Neural progenitor cell (in vitro differentiated cells): ENCODE measurements at regions not wholly inside any gene's neighbourhood (a gene's known extent, or its start where the extent isn't known, plus 50 kb on each side); places are given as distances from the start of the nearest gene placed in this dataset.

ENCODE experiments used
- DNase-seq: peaks from one replicate; pipeline ENCODE4 v3.0.0-alpha.2; 2016; ENCODE audit warnings: low spot score
- H2AFZ ChIP-seq: fragments of 200-600 bp; sonication (generic); replicated peaks from 2 replicates; pipeline ENCODE4 v1.6.1; 2016; ENCODE audit warnings: antibody characterized with exemption
- H3F3A ChIP-seq: fragments of 200-600 bp; sonication (generic); 2 replicates; pipeline ENCODE4 v1.6.1; 2016; ENCODE audit warnings: antibody characterized with exemption, low read depth
- H3K27ac ChIP-seq: fragments of 200-600 bp; sonication (generic); 2 replicates; pipeline ENCODE4 v1.5.1; 2016; ENCODE audit warnings: mild to moderate bottlenecking
- H3K27me3 ChIP-seq: fragments of 200-600 bp; sonication (generic); 2 replicates; pipeline ENCODE4 v1.6.1; 2016; ENCODE audit warnings: mild to moderate bottlenecking, moderate library complexity
- H3K36me3 ChIP-seq: fragments of 200-600 bp; sonication (generic); 2 replicates; pipeline ENCODE4 v1.5.1; 2016
- H3K4me1 ChIP-seq: fragments of 200-600 bp; sonication (generic); 2 replicates; pipeline ENCODE4 v1.6.1; 2016; ENCODE audit warnings: mixed run types
- H3K4me2 ChIP-seq: fragments of 200-600 bp; sonication (generic); 2 replicates; pipeline ENCODE4 v1.6.1; 2016
- H3K4me3 ChIP-seq: fragments of 200-600 bp; sonication (generic); 2 replicates; pipeline ENCODE4 v1.5.1; 2016
- H3K79me2 ChIP-seq: fragments of 200-600 bp; sonication (generic); 2 replicates; pipeline ENCODE4 v1.6.1; 2016; ENCODE audit warnings: low read depth
- H3K9ac ChIP-seq: fragments of 200-600 bp; sonication (generic); 2 replicates; pipeline ENCODE4 v1.6.1; 2016
- H3K9me3 ChIP-seq: fragments of 200-600 bp; sonication (generic); 2 replicates; pipeline ENCODE4 v1.5.1; 2016; ENCODE audit warnings: low read depth
- H4K20me1 ChIP-seq: fragments of 200-600 bp; sonication (generic); 2 replicates; pipeline ENCODE4 v1.6.1; 2016; ENCODE audit warnings: low read depth
- H3K27ac Mint-ChIP-seq: 3 replicates; pipeline ENCODE4 v1.8.0; 2021; ENCODE audit warnings: mixed read lengths
- H3K27me3 Mint-ChIP-seq: 2 replicates; pipeline ENCODE4 v1.8.0; 2022; ENCODE audit warnings: low read depth, mild to moderate bottlenecking, inconsistent platforms, moderate library complexity, mixed read lengths; ENCODE audit not compliant: insufficient read depth
- H3K36me3 Mint-ChIP-seq: 3 replicates; pipeline ENCODE4 v1.8.0; 2021; ENCODE audit warnings: mixed read lengths
- H3K4me1 Mint-ChIP-seq: 3 replicates; pipeline ENCODE4 v1.8.0; 2021; ENCODE audit warnings: mixed read lengths
- H3K4me3 Mint-ChIP-seq: 3 replicates; pipeline ENCODE4 v1.8.0; 2021; ENCODE audit warnings: mild to moderate bottlenecking, moderate library complexity, mixed read lengths
- H3K9me3 Mint-ChIP-seq: 3 replicates; pipeline ENCODE4 v1.8.0; 2020; ENCODE audit warnings: mixed read lengths
- CTCF ChIP-seq: fragments of 200-600 bp; sonication (generic); IDR thresholded peaks from 2 replicates; pipeline ENCODE4 v1.5.1; 2017; ENCODE audit warnings: antibody characterized with exemption, mild to moderate bottlenecking
- EZH2 ChIP-seq: fragments of 200-600 bp; sonication (generic); IDR thresholded peaks from 2 replicates; pipeline ENCODE4 v1.6.1; 2017; ENCODE audit warnings: antibody characterized with exemption, mild to moderate bottlenecking, moderate library complexity
- EZH2phosphoT487 ChIP-seq: fragments of 200-600 bp; sonication (generic); IDR thresholded peaks from 2 replicates; pipeline ENCODE4 v1.6.1; 2017; ENCODE audit warnings: antibody characterized with exemption

DNA sequence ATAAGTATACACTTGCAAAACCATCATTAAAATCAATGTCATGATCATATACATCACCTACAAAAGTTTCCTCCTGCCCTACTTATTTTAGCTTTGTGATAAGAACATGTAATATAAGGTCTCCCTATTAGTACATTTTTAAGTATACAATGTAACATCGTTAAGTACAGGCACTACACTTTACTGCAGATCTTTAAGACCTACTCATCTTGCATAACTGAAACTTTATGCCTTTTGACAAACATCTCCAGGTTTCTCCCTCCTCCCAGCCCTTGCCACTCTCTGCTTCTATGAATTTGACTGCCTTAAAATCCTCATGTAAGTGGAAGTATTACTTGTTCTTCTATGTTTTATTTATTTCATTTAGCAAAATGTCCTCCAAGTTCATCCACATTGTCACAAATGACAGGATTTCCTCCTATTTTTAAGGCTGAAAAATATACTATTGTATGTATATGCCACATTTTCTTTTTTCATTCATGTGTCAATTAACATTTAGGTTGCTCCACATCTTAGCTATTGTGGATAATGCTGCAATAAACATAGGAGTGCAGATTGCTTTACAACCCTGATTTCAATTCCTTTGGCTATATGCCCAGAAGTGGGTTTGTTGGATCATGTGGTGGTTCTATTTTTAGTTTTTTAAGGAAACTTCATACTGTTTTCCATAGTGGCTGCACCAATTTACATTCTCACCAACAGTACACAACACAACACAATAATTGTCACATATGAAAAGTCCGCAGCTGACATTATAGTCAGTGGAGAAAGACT lies 471.1 kb upstream of the ANO3 start:
- H3K36me3 ChIP-seq: no peaks in the 10 kb centered on the region
- TF ChIP-seq CTCF (no peak), EZH2phosphoT487 (no peak), EZH2 (no peak)
- H3K9me3 ChIP-seq: no peaks in the 10 kb centered on the region
- no peak overlapping the region for H3K9ac ChIP-seq
- H3K79me2 ChIP-seq: no peaks in the 10 kb centered on the region
- no peaks in the 10 kb centered on the region for H3K36me3 Mint-ChIP-seq
- no peak overlapping the region for H3K27ac Mint-ChIP-seq
- no peaks in the 10 kb centered on the region for H4K20me1 ChIP-seq
- no peak overlapping the region for H3K4me3 ChIP-seq
- no peak overlapping the region for H3K27ac ChIP-seq
- no peak for DNase-seq
- no peaks in the 10 kb centered on the region for H3K27me3 ChIP-seq
- no peak overlapping the region for H3K4me2 ChIP-seq
- H3K4me1 ChIP-seq: no peaks in the 10 kb centered on the region
- no peaks in the 10 kb centered on the region for H3F3A ChIP-seq
- no peaks in the 10 kb centered on the region for H3K4me1 Mint-ChIP-seq
- H2AFZ ChIP-seq: no peak overlapping the region
- H3K9me3 Mint-ChIP-seq: no peaks in the 10 kb centered on the region
- no peaks in the 10 kb centered on the region for H3K27me3 Mint-ChIP-seq
- H3K4me3 Mint-ChIP-seq: no peak overlapping the region

- Histone ChIP-seq H3K4me1 (no peaks in the 10 kb centered on the region), H3F3A (no peaks in the 10 kb centered on the region), H4K20me1 (no peaks in the 10 kb centered on the region), H2AFZ (no peak overlapping the region), H3K9me3 (no peaks in the 10 kb centered on the region), H3K36me3 (no peaks in the 10 kb centered on the region), H3K79me2 (no peaks in the 10 kb centered on the region), H3K27ac (no peak overlapping the region), H3K27me3 (no peaks in the 10 kb centered on the region), H3K9ac (no peak overlapping the region), H3K4me2 (no peak overlapping the region), H3K4me3 (no peak overlapping the region)
- no peaks in the 10 kb centered on the region for H3K27me3 Mint-ChIP-seq
- H3K27ac Mint-ChIP-seq: no peak overlapping the region
- TF ChIP-seq CTCF (no peak), EZH2phosphoT487 (no peak), EZH2 (no peak)
- H3K9me3 Mint-ChIP-seq: no peaks in the 10 kb centered on the region
- no peaks in the 10 kb centered on the region for H3K36me3 Mint-ChIP-seq
- no peak for DNase-seq
- no peaks in the 10 kb centered on the region for H3K4me1 Mint-ChIP-seq
- no peak overlapping the region for H3K4me3 Mint-ChIP-seq
Measured at GRCh38 chr11:25862159-25862558, 469.8 kb upstream of the ANO3 start.

- Histone ChIP-seq H3K9me3 (no peaks in the 10 kb centered on the region), H3K27ac (no peak overlapping the region), H2AFZ (peak overlapping the region; percentile 20), H3K4me3 (no peak overlapping the region), H3K36me3 (no peaks in the 10 kb centered on the region), H3K4me1 (no peaks in the 10 kb centered on the region), H3F3A (no peaks in the 10 kb centered on the region), H4K20me1 (no peaks in the 10 kb centered on the region), H3K4me2 (no peak overlapping the region), H3K9ac (no peak overlapping the region), H3K27me3 (no peaks in the 10 kb centered on the region), H3K79me2 (no peaks in the 10 kb centered on the region)
- H3K4me3 Mint-ChIP-seq: no peak overlapping the region
- H3K36me3 Mint-ChIP-seq: no peaks in the 10 kb centered on the region
- H3K27ac Mint-ChIP-seq: no peak overlapping the region
- H3K9me3 Mint-ChIP-seq: no peaks in the 10 kb centered on the region
- H3K27me3 Mint-ChIP-seq: no peaks in the 10 kb centered on the region
- no peaks in the 10 kb centered on the region for H3K4me1 Mint-ChIP-seq
- TF ChIP-seq CTCF (no peak), EZH2 (no peak), EZH2phosphoT487 (no peak)
- no peak for DNase-seq
Measured at GRCh38 chr11:25863986-25864385, 467.9 kb upstream of the ANO3 start.
